CD4-positive, alpha-beta T cell treated with Interleukin-21 for 1 hour (primary cell): ENCODE measurements at regions not wholly inside any gene's neighbourhood (a gene's known extent, or its start where the extent isn't known, plus 50 kb on each side); places are given as distances from the start of the nearest gene placed in this dataset.
"Not testable (repeated sequence)": the region's sequence is repeated elsewhere in the genome, so short reads cannot be mapped to it uniquely, and the experiment has no call there.

Experiments
- DNase-seq: peaks from one replicate; pipeline ENCODE4 v3.0.0-alpha.2; 2020

DNA sequence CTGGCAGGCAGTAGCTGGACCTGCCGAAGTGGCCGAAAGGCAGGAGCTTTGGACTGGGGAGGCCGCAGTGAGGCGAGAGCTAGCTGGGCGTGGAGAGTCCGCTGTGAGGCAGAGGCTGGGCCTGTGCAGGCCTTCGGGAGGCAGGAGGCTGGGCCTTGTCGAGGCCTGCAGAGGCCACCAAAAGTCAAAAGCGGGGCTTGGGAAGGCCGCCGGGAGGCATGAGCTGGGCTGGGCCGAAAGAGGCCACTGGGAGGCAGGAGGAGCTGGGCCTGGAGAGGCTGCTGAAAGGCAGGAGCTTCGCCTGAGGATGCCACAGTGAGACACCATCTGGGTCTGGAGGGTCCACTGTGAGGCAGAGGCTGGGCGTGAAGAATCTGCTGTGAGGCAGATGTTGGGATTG is 105.8 kb upstream of the TP53BP2 start:
- not testable (repeated sequence) for DNase-seq

- DNase-seq: not testable (repeated sequence)
These were observed 104.2 kb upstream of the TP53BP2 start for GRCh38 chr1:223949944-223950343.

DNA sequence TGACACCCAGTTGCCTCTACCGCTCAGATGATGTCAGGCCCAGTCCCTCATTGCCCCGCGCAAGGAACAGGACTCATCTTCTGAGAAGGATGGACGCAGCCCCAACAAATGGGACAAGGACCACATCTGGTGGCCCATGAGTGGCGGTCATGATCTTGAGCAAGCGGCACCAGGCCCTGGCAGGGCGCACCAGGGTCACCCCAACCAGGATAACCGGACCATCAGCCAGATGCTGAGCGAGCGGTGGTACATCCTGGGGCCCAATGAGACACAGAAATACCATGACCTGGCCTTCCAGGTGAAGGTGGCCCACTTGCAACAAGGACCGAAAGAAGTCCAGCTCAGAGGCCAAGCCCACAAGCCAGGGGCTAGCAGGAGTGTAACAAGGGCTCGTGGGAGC is 102.3 kb upstream of the TP53BP2 start:
- not testable (repeated sequence) for DNase-seq

GRCh38 chr1:223936592-223936991 is 90.8 kb upstream of the TP53BP2 start:
- DNase-seq: not testable (repeated sequence)

GRCh38 chr1:223931476-223931875 is 85.7 kb upstream of the TP53BP2 start:
- not testable (repeated sequence) for DNase-seq

- DNase-seq: peak; percentile 13
These were observed 75.1 kb upstream of the TP53BP2 start for GRCh38 chr1:223920805-223921204.

DNA sequence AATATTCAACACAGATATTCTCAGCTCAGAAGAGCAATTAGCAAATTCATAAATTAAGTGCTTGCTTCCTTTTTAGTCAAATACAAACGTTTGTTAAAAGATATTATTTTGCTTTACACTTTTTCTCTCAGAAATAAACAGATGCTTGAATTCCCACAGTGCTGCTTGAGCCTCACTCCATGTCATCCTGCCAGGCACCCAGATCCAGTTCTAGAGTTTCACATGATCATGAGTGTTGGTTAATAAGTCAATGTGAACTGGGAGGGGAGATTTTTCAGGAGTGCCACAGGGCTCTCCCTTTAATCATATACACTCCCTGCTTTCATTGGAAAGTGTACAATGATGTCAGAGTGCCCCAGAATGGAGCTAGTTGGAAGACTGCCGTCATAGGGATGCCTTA is 69.7 kb upstream of the TP53BP2 start:
- not testable (repeated sequence) for DNase-seq

- not testable (repeated sequence) for DNase-seq
These were observed 68.0 kb upstream of the TP53BP2 start for GRCh38 chr1:223913715-223914114.

- DNase-seq: peak; percentile 47
These were observed 62.3 kb upstream of the TP53BP2 start for GRCh38 chr1:223907943-223908587.

- DNase-seq: not testable (repeated sequence)
These were observed 57.5 kb upstream of the TP53BP2 start for GRCh38 chr1:223903221-223903620.

GRCh38 chr1:223899775-223900174 is 54.0 kb upstream of the TP53BP2 start:
- not testable (repeated sequence) for DNase-seq

DNA sequence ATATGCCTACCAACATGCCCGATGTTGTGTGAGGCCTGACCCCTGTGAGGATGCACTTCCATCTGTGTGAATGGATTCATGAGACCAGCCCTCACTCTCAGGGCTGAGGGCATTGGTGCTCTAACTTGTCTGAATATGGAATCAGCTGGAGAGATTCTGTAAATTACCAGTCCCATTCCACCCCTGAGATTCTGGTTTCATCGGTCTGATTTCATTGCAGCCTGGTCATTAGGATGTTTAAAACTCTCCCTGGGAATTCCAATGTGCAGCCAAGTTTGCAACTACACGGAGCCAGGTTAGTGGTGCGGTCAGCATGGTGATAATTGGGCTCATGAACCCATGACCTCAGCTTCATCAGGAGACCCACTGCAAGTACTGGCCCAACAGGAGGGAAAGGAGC is 51.4 kb upstream of the TP53BP2 start:
- not testable (repeated sequence) for DNase-seq

DNA sequence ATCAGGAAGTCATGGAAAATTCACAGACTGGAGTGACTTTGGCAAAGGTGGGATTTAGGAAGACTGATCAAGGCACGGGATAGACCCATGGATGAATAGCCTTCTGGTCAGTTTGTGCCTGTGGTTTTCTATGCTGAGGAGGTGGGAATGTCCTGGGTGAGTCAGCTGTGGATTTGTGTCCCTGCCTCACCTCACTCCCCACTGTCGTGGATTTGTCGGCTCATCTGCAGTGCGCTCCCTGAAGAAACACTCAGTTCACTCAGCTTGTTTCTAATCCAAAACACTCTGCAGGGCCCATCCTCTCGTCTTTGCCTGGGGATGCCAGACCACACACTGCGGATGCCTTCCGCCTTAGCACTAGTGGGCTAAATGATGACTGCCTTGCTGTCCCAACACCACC is 50.2 kb upstream of the TP53BP2 start:
- not testable (repeated sequence) for DNase-seq
